GM23248 (cell line): ENCODE measurements at regions not wholly inside any gene's neighbourhood (a gene's known extent, or its start where the extent isn't known, plus 50 kb on each side); places are given as distances from the start of the nearest gene placed in this dataset.

ENCODE experiments used
- DNase-seq: peaks from one replicate; pipeline ENCODE4 v3.0.0-alpha.2; 2015
- H2AFZ ChIP-seq: fragments of 200-600 bp; sonication (generic); 2 replicates; pipeline ENCODE4 v1.6.1; 2016; ENCODE audit warnings: antibody characterized with exemption
- H3F3A ChIP-seq: fragments of 200-600 bp; sonication (generic); 2 replicates; pipeline ENCODE4 v1.6.1; 2016; ENCODE audit warnings: mild to moderate bottlenecking, antibody characterized with exemption, mixed run types; ENCODE audit not compliant: insufficient read depth
- H3K27ac ChIP-seq: fragments of 200-600 bp; sonication (generic); 2 replicates; pipeline ENCODE4 v1.5.1; 2016; ENCODE audit warnings: mild to moderate bottlenecking
- H3K27me3 ChIP-seq: fragments of 200-600 bp; sonication (generic); replicated peaks from 2 replicates; pipeline ENCODE4 v1.6.1; 2016; ENCODE audit warnings: mild to moderate bottlenecking; ENCODE audit not compliant: insufficient read depth
- H3K36me3 ChIP-seq: fragments of 200-600 bp; sonication (generic); 2 replicates; pipeline ENCODE4 v1.6.1; 2016; ENCODE audit warnings: low read depth, mild to moderate bottlenecking
- H3K4me1 ChIP-seq: fragments of 200-600 bp; sonication (generic); 2 replicates; pipeline ENCODE4 v1.6.1; 2016; ENCODE audit warnings: mild to moderate bottlenecking; ENCODE audit not compliant: insufficient read depth
- H3K4me2 ChIP-seq: fragments of 200-600 bp; sonication (generic); one replicate; pipeline ENCODE4 v1.6.1; 2016; ENCODE audit warnings: mild to moderate bottlenecking; ENCODE audit not compliant: unreplicated experiment
- H3K4me3 ChIP-seq: fragments of 200-600 bp; sonication (generic); 2 replicates; pipeline ENCODE4 v1.5.1; 2016; ENCODE audit warnings: mild to moderate bottlenecking
- H3K79me2 ChIP-seq: fragments of 200-600 bp; sonication (generic); 2 replicates; pipeline ENCODE4 v1.6.1; 2016; ENCODE audit warnings: mild to moderate bottlenecking; ENCODE audit not compliant: insufficient read depth
- H3K9ac ChIP-seq: fragments of 200-600 bp; sonication (generic); 2 replicates; pipeline ENCODE4 v1.6.1; 2016; ENCODE audit warnings: mild to moderate bottlenecking
- H3K9me2 ChIP-seq: fragments of 200-600 bp; sonication (generic); 2 replicates; pipeline ENCODE4 v1.6.1; 2016; ENCODE audit warnings: mixed run types, mild to moderate bottlenecking, moderate library complexity; ENCODE audit not compliant: insufficient read depth
- H3K9me3 ChIP-seq: fragments of 200-600 bp; sonication (generic); one replicate; pipeline ENCODE4 v1.6.1; 2017; ENCODE audit warnings: low read depth
- H4K20me1 ChIP-seq: fragments of 200-600 bp; sonication (generic); 2 replicates; pipeline ENCODE4 v1.6.0; 2016; ENCODE audit not compliant: insufficient read depth
- EZH2 ChIP-seq: fragments of 200-600 bp; sonication (generic); IDR thresholded peaks from 2 replicates; pipeline ENCODE4 v1.6.1; 2018; ENCODE audit warnings: antibody characterized with exemption, mild to moderate bottlenecking; ENCODE audit not compliant: insufficient read depth, poor library complexity, severe bottlenecking
- EZH2phosphoT487 ChIP-seq: fragments of 200-600 bp; sonication (generic); IDR thresholded peaks from 2 replicates; pipeline ENCODE4 v1.6.1; 2018; ENCODE audit warnings: antibody characterized with exemption, moderate library complexity, mild to moderate bottlenecking, low read depth; ENCODE audit not compliant: insufficient read depth
- WGBS, 2 experiments: methylation state at CpG; one replicate each; pipeline ENCODE4 v1.1.6; 2015 to 2017; ENCODE audit warnings: low lambda C conversion rate in 2 of 2, low coverage in 1 of 2; ENCODE audit errors: missing lambda C conversion rate in 2 of 2; 5-methylcytosine and 5-hydroxymethylcytosine counted together
- in situ Hi-C: fragments of 300-500 bp; cut with MboI; formaldehyde crosslinking; loops from 2 replicates; pipeline ENCODE4 v1.15.0; 2020

DNA sequence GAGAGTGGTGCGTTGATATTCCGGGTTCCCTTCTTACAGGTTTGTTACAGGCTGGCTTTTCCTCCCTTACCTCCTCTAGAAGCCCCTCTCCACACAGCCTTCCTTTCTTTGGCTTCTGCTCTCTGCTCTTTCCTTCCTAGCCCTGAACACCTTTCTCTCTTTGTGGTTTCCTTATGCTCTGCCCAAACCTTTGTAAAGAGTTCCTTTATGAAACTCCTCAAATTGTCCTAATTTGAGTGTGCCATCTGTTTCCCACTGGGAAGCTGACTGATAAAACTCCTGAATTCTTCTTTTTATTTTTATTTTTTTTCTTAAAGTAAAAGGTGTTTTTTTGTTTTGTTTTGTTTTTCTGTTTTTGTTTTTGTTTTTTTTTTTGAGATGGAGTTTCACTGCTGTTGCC, 60.1 kb upstream of the OTX2 start:
- H3K4me2 ChIP-seq, result no peak overlapping the region
- H3K9ac ChIP-seq, result no peak overlapping the region
- no peaks in the 10 kb centered on the region for H3K4me1 ChIP-seq
- DNase-seq, result no peak
- in situ Hi-C loops, result no loop called here
- no peaks in the 10 kb centered on the region for H3F3A ChIP-seq
- no peak overlapping the region for H2AFZ ChIP-seq
- no peak overlapping the region for H3K27ac ChIP-seq
- no peaks in the 10 kb centered on the region for H3K27me3 ChIP-seq
- no peaks in the 10 kb centered on the region for H3K36me3 ChIP-seq
- WGBS, 2 experiments, result 29 to 57% methylated on average over 2 of the region's 2 CpGs
- no peak overlapping the region for H3K4me3 ChIP-seq
- no peak for TF ChIP-seq EZH2phosphoT487
- no peak for TF ChIP-seq EZH2
- no peaks in the 10 kb centered on the region for H3K9me3 ChIP-seq
- H3K79me2 ChIP-seq, result no peaks in the 10 kb centered on the region
- no peaks in the 10 kb centered on the region for H4K20me1 ChIP-seq
- no peaks in the 10 kb centered on the region for H3K9me2 ChIP-seq

DNA sequence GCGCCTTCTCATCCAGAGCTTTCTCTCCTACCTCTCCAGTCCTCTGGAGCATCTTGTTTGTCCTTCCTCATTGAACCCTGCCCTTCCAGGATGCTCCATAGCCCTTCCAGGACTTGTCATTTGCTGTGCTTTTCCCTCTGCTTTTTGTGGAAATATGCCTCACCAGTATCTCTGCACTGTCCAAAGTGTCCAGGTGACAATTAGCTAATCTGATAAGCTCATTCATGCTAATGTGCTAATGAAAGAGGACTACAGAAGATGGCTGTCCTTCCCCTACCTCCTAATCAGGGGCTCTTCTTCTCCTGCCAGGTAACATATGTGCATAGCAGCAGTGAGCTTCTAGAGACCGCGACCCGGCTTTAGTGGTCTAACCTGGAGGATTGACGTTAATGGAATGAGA, 58.4 kb upstream of the OTX2 start:
- Histone ChIP-seq H3K9me3 (no peaks in the 10 kb centered on the region), H3K4me1 (no peaks in the 10 kb centered on the region), H3K79me2 (no peaks in the 10 kb centered on the region), H3K4me3 (no peak overlapping the region), H2AFZ (no peak overlapping the region), H3F3A (no peaks in the 10 kb centered on the region), H3K4me2 (no peak overlapping the region), H3K27me3 (no peaks in the 10 kb centered on the region), H4K20me1 (no peaks in the 10 kb centered on the region), H3K27ac (no peak overlapping the region), H3K9me2 (no peaks in the 10 kb centered on the region), H3K9ac (no peak overlapping the region), H3K36me3 (no peaks in the 10 kb centered on the region)
- no peak for TF ChIP-seq EZH2phosphoT487
- no peak for TF ChIP-seq EZH2
- DNase-seq, result no peak
- 59 to 62% methylated on average over 5 of the region's 5 CpGs for WGBS, 2 experiments
- in situ Hi-C loops, result no loop called here

DNA sequence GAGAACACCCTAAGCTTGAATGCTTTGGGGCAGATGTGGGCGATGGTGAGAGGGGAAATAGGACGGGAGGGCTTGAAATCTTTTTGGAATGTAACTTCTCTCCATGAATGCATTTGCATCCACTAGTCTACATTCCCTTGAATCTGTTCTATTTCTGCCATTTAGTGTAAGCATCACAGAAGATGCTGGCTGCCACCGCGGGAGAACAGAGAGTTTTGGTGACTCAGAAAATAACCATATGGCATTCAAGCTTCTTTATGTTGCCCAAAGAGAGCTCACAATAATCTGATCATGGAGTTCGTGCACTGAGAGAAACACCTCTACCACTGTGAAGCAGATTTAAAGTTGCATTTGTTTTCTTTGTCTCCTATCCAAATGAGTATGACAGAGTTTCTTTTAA, 52.6 kb upstream of the OTX2 start:
- H3K9ac ChIP-seq, result no peak overlapping the region
- H2AFZ ChIP-seq, result no peak overlapping the region
- 21 to 23% methylated on average over 5 of the region's 5 CpGs for WGBS, 2 experiments
- H4K20me1 ChIP-seq, result no peaks in the 10 kb centered on the region
- H3K27me3 ChIP-seq, result 0 out of 2 replicates have a peak, but pooled peaks cover 4% of the 10 kb centered on the region
- no peak overlapping the region for H3K4me3 ChIP-seq
- H3F3A ChIP-seq, result no peaks in the 10 kb centered on the region
- H3K4me1 ChIP-seq, result no peaks in the 10 kb centered on the region
- no peaks in the 10 kb centered on the region for H3K9me2 ChIP-seq
- H3K79me2 ChIP-seq, result no peaks in the 10 kb centered on the region
- in situ Hi-C loops, result no loop called here
- no peaks in the 10 kb centered on the region for H3K9me3 ChIP-seq
- no peaks in the 10 kb centered on the region for H3K36me3 ChIP-seq
- no peak overlapping the region for H3K27ac ChIP-seq
- DNase-seq, result no peak
- H3K4me2 ChIP-seq, result no peak overlapping the region
- no peak for TF ChIP-seq EZH2phosphoT487
- no peak for TF ChIP-seq EZH2

DNA sequence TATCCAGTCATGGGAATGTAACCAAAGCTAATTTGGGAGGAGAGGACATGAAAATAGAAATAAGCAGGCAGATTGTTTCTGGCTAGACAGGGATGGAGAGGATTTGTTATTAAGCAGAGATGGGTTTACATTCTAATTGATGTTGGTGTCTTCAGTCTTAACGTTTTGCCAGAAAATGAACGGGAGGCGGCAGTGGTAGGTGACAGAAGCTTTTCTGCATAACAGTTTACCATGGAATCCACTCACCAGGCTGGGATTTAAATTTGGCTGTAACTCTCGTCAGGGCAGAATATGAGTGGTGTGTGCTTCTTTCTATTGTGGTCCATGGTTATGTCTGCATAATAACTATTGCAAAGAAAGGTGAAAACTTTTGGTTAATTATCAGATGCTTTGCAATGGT, 50.2 kb upstream of the OTX2 start:
- Histone ChIP-seq H3K9me3 (no peaks in the 10 kb centered on the region), H3K27ac (no peak overlapping the region), H3K4me1 (no peaks in the 10 kb centered on the region), H3K79me2 (no peaks in the 10 kb centered on the region), H4K20me1 (no peaks in the 10 kb centered on the region), H3K4me2 (no peak overlapping the region), H2AFZ (no peak overlapping the region), H3K4me3 (no peak overlapping the region), H3K9me2 (no peaks in the 10 kb centered on the region), H3K9ac (no peak overlapping the region), H3K27me3 (0 out of 2 replicates have a peak, but pooled peaks cover 4% of the 10 kb centered on the region), H3F3A (no peaks in the 10 kb centered on the region), H3K36me3 (no peaks in the 10 kb centered on the region)
- in situ Hi-C loops, result no loop called here
- no peak for DNase-seq
- TF ChIP-seq EZH2phosphoT487 (no peak), EZH2 (no peak)
- WGBS, 2 experiments, result 11 to 13% methylated on average over 4 of the region's 4 CpGs
